HL-60 (cell line): ENCODE measurements at regions not wholly inside any gene's neighbourhood (a gene's known extent, or its start where the extent isn't known, plus 50 kb on each side); places are given as distances from the start of the nearest gene placed in this dataset.

ENCODE experiments used
- POLR2AphosphoS5 ChIP-seq: IDR thresholded peaks from 2 replicates; pipeline ENCODE4 v1.6.1; 2012; ENCODE audit warnings: low read depth
- TF ChIP-seq, protein P1 (sequence below): IDR thresholded peaks from one replicate; pipeline ENCODE4 v1.5.1; 2011; ENCODE audit warnings: low read length, control low read depth, inconsistent platforms; ENCODE audit not compliant: insufficient read depth

DNA sequence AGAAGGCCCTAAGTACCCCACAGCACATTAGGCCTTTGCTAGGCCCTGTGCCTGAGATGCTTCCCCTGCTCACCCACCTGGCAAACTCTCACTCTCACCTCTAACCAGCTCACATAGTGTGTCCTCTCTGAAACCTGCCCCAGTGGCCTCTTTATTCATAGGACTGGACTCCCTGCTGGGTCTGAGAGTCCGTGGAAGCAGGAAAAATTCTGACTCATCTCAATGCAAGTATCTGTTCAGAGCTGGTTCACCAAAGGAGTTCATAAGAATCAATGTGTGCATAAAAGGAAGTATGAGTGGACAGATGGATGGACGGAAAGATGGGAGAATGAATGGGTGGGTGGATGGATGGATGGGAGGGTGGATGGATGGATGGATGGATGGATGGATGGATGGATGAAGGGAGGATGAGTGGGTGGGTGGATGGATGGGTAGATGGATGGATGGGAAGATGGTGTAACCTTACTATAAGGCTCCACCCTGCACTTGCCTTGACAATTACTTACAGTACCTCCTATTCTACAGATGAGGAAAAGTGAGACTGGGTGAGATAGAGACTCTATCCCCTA is 111.2 kb upstream of the ZMIZ1 start:
- TF ChIP-seq, protein P1, sequence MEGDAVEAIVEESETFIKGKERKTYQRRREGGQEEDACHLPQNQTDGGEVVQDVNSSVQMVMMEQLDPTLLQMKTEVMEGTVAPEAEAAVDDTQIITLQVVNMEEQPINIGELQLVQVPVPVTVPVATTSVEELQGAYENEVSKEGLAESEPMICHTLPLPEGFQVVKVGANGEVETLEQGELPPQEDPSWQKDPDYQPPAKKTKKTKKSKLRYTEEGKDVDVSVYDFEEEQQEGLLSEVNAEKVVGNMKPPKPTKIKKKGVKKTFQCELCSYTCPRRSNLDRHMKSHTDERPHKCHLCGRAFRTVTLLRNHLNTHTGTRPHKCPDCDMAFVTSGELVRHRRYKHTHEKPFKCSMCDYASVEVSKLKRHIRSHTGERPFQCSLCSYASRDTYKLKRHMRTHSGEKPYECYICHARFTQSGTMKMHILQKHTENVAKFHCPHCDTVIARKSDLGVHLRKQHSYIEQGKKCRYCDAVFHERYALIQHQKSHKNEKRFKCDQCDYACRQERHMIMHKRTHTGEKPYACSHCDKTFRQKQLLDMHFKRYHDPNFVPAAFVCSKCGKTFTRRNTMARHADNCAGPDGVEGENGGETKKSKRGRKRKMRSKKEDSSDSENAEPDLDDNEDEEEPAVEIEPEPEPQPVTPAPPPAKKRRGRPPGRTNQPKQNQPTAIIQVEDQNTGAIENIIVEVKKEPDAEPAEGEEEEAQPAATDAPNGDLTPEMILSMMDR = no peak
- no peak for TF ChIP-seq POLR2AphosphoS5
